CD14-positive monocyte (primary cell): ENCODE measurements at regions not wholly inside any gene's neighbourhood (a gene's known extent, or its start where the extent isn't known, plus 50 kb on each side); places are given as distances from the start of the nearest gene placed in this dataset.

Experiments used
- DNase-seq, 3 donors: peaks; one replicate each; pipeline ENCODE4 v3.0.0-alpha.2; 2011 to 2022
- H2AFZ ChIP-seq: 2 replicates; pipeline ENCODE4 v1.6.0; 2012; ENCODE audit warnings: mild to moderate bottlenecking, low read depth, low read length, inconsistent platforms; ENCODE audit not compliant: insufficient read depth, poor library complexity, severe bottlenecking
- H3K27ac ChIP-seq, 2 donors: 1 replicate in 1 of 2; 2 replicates in 1 of 2; pipeline ENCODE4 v1.5.1; 2012 to 2013; ENCODE audit warnings: low read length in 2 of 2, control low read depth in 1 of 2, inconsistent platforms in 1 of 2, low read depth in 1 of 2, mild to moderate bottlenecking in 1 of 2
- H3K27me3 ChIP-seq, 2 donors: one replicate each; pipeline versions ENCODE4 v1.6.0 to v1.6.1; 2011 to 2013; ENCODE audit warnings: low read length in 2 of 2; ENCODE audit not compliant: control insufficient read depth in 2 of 2, insufficient read depth in 2 of 2
- H3K36me3 ChIP-seq, 2 donors: replicated peaks in 1 of 2; 1 replicate in 1 of 2; 2 replicates in 1 of 2; pipeline versions ENCODE4 v1.5.1 to v1.6.1; 2012 to 2013; ENCODE audit warnings: low read length in 2 of 2, control low read depth in 1 of 2, inconsistent platforms in 1 of 2, mild to moderate bottlenecking in 1 of 2; ENCODE audit not compliant: insufficient read depth in 2 of 2, control insufficient read depth in 1 of 2
- H3K4me1 ChIP-seq, 2 donors: 1 replicate in 1 of 2; 2 replicates in 1 of 2; pipeline versions ENCODE4 v1.5.1 to v1.6.1; 2012 to 2013; ENCODE audit warnings: low read length in 2 of 2, control low read depth in 1 of 2, inconsistent platforms in 1 of 2, mild to moderate bottlenecking in 1 of 2, moderate library complexity in 1 of 2; ENCODE audit not compliant: insufficient read depth in 2 of 2, control insufficient read depth in 1 of 2
- H3K4me2 ChIP-seq: replicated peaks from 2 replicates; pipeline ENCODE3; 2012; ENCODE audit warnings: low read length, moderate library complexity, mild to moderate bottlenecking; ENCODE audit not compliant: poor library complexity, severe bottlenecking; ENCODE audit errors: extremely low read depth
- H3K4me3 ChIP-seq, 3 experiments: fragments of 200-600 bp in 1 of 3; sonication (generic) in 1 of 3; replicated peaks in 1 of 3; 1 replicate in 2 of 3; 2 replicates in 1 of 3; pipeline ENCODE4 v1.5.1; 2011 to 2013; ENCODE audit warnings: low read length in 3 of 3, mild to moderate bottlenecking in 3 of 3, control low read depth in 2 of 3, low read depth in 2 of 3, inconsistent platforms in 1 of 3, moderate library complexity in 1 of 3
- H3K79me2 ChIP-seq: 2 replicates; pipeline ENCODE4 v1.6.0; 2012; ENCODE audit warnings: mild to moderate bottlenecking, control low read depth, inconsistent platforms, low read length, moderate library complexity; ENCODE audit not compliant: insufficient read depth
- H3K9ac ChIP-seq: 2 replicates; pipeline ENCODE4 v1.6.0; 2017; ENCODE audit warnings: low read length, mild to moderate bottlenecking; ENCODE audit not compliant: insufficient read depth, poor library complexity, severe bottlenecking
- H3K9me3 ChIP-seq, 2 donors: replicated peaks in 1 of 2; 1 replicate in 1 of 2; 2 replicates in 1 of 2; pipeline versions ENCODE4 v1.5.1 to v1.6.1; 2012 to 2013; ENCODE audit warnings: low read length in 2 of 2, control low read depth in 1 of 2; ENCODE audit not compliant: control insufficient read depth in 1 of 2, insufficient read depth in 1 of 2
- H4K20me1 ChIP-seq: 2 replicates; pipeline ENCODE4 v1.6.0; 2012; ENCODE audit warnings: mild to moderate bottlenecking, low read length, control low read depth, moderate library complexity; ENCODE audit not compliant: insufficient read depth
- H3K27ac Mint-ChIP-seq, 7 donors: one replicate each; pipeline ENCODE4 v1.8.0; 2020; ENCODE audit warnings: mild to moderate bottlenecking in 7 of 7, mixed read lengths in 7 of 7, moderate library complexity in 6 of 7, inconsistent platforms in 2 of 7
- H3K27me3 Mint-ChIP-seq, 3 donors: one replicate each; pipeline ENCODE4 v1.8.0; 2021 to 2022; ENCODE audit warnings: low read depth in 3 of 3, mild to moderate bottlenecking in 3 of 3, mixed read lengths in 3 of 3, moderate library complexity in 3 of 3, inconsistent platforms in 1 of 3
- H3K36me3 Mint-ChIP-seq, 2 donors: one replicate each; pipeline ENCODE4 v1.8.0; 2020; ENCODE audit warnings: mixed read lengths in 2 of 2, inconsistent platforms in 1 of 2, mild to moderate bottlenecking in 1 of 2
- H3K4me1 Mint-ChIP-seq: one replicate; pipeline ENCODE4 v1.8.0; 2020; ENCODE audit warnings: mild to moderate bottlenecking, mixed read lengths
- H3K4me3 Mint-ChIP-seq, 2 donors: one replicate each; pipeline ENCODE4 v1.8.0; 2020; ENCODE audit warnings: mild to moderate bottlenecking in 2 of 2, mixed read lengths in 2 of 2, moderate library complexity in 1 of 2
- H3K9me3 Mint-ChIP-seq, 7 donors: one replicate each; pipeline ENCODE4 v1.8.0; 2020 to 2022; ENCODE audit warnings: mixed read lengths in 7 of 7, mild to moderate bottlenecking in 6 of 7, moderate library complexity in 6 of 7, inconsistent platforms in 2 of 7
- CTCF ChIP-seq: fragments of 200-600 bp; IDR thresholded peaks from one replicate; pipeline ENCODE4 v1.8.0; 2022; ENCODE audit warnings: antibody characterized with exemption, mild to moderate bottlenecking
- WGBS: methylation state at CpG from one replicate; pipeline ENCODE4 v1.1.5; 2013; ENCODE audit warnings: missing lambda C conversion rate; ENCODE audit not compliant: insufficient coverage; 5-methylcytosine and 5-hydroxymethylcytosine counted together
- intact Hi-C, 2 donors: fragments of 100-400 bp; cut with micrococcal nuclease; formaldehyde crosslinking; loops; one replicate each; pipeline versions ENCODE4 v1.15.0 to v1.15.1; 2023

GRCh38 chr5:67395790-67396418 lies 199.3 kb upstream of the CD180 start:
- no peak for DNase-seq
- Histone ChIP-seq H4K20me1 (no peaks in the 10 kb centered on the region), H3K4me3 (no peak overlapping the region), H2AFZ (no peak overlapping the region), H3K9ac (no peak overlapping the region), H3K36me3 (no peaks in the 10 kb centered on the region), H3K27ac (no peak overlapping the region), H3K4me1 (no peaks in the 10 kb centered on the region), H3K4me2 (no peak overlapping the region), H3K9me3 (no peaks in the 10 kb centered on the region), H3K27me3 (no peaks in the 10 kb centered on the region), H3K79me2 (no peaks in the 10 kb centered on the region)
- Mint-ChIP-seq H3K4me1 (no peaks in the 10 kb centered on the region), H3K27ac (no peak overlapping the region), H3K4me3 (no peak overlapping the region), H3K9me3 (peaks cover 0 to 5% (median 2%) of the 10 kb centered on the region in 7 donors), H3K27me3 (no peaks in the 10 kb centered on the region), H3K36me3 (no peaks in the 10 kb centered on the region)
- intact Hi-C loops = no loop called here
- WGBS = no CpG with 5 or more reads among the region's 2 CpGs
- TF ChIP-seq CTCF = no peak

- no peak overlapping the region for H3K27ac Mint-ChIP-seq
- Histone ChIP-seq H3K9ac (no peak overlapping the region), H4K20me1 (no peaks in the 10 kb centered on the region), H3K36me3 (no peaks in the 10 kb centered on the region), H3K4me2 (no peak overlapping the region), H3K27ac (no peak overlapping the region), H3K79me2 (no peaks in the 10 kb centered on the region), H3K4me1 (no peaks in the 10 kb centered on the region), H3K9me3 (no peaks in the 10 kb centered on the region), H3K4me3 (no peak overlapping the region), H3K27me3 (no peaks in the 10 kb centered on the region), H2AFZ (no peak overlapping the region)
- H3K27me3 Mint-ChIP-seq = peaks cover 0 to 1% (median 0%) of the 10 kb centered on the region in 3 donors
- no peak for TF ChIP-seq CTCF
- H3K4me3 Mint-ChIP-seq = no peak overlapping the region
- intact Hi-C loops = no loop called here
- no peaks in the 10 kb centered on the region for H3K4me1 Mint-ChIP-seq
- H3K9me3 Mint-ChIP-seq = peaks cover 0 to 5% (median 2%) of the 10 kb centered on the region in 7 donors
- no peaks in the 10 kb centered on the region for H3K36me3 Mint-ChIP-seq
- DNase-seq = no peak
Measured at GRCh38 chr5:67393211-67393610, 196.6 kb upstream of the CD180 start.
